GM12872 (cell line): ENCODE measurements at regions not wholly inside any gene's neighbourhood (a gene's known extent, or its start where the extent isn't known, plus 50 kb on each side); places are given as distances from the start of the nearest gene placed in this dataset.

Source experiments
- TF ChIP-seq, protein P1 (sequence below): IDR thresholded peaks from 3 replicates; pipeline ENCODE4 v1.5.1; 2011; ENCODE audit warnings: low read depth, mild to moderate bottlenecking, low read length, moderate library complexity; ENCODE audit not compliant: insufficient read depth

DNA sequence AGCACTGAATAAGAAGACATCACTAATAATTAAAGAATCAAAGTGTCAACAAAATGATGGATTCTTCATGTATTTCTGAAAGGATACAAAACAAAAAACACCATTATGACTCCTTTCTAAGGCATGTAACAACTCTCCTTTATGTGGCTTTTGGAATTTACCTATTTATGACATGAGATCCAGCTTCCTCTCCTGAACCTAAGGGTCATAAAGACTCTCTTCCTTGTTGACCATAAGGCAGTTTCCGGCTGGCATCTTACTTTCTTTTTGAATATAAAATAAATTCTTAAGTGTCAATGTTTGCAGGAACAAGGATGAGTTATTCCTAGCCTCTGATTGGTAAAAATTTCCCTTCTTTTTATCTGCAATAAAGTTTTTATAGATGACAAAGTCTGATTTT is 111.1 kb upstream of the GRPR start:
- TF ChIP-seq, protein P1, sequence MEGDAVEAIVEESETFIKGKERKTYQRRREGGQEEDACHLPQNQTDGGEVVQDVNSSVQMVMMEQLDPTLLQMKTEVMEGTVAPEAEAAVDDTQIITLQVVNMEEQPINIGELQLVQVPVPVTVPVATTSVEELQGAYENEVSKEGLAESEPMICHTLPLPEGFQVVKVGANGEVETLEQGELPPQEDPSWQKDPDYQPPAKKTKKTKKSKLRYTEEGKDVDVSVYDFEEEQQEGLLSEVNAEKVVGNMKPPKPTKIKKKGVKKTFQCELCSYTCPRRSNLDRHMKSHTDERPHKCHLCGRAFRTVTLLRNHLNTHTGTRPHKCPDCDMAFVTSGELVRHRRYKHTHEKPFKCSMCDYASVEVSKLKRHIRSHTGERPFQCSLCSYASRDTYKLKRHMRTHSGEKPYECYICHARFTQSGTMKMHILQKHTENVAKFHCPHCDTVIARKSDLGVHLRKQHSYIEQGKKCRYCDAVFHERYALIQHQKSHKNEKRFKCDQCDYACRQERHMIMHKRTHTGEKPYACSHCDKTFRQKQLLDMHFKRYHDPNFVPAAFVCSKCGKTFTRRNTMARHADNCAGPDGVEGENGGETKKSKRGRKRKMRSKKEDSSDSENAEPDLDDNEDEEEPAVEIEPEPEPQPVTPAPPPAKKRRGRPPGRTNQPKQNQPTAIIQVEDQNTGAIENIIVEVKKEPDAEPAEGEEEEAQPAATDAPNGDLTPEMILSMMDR: no peak

DNA sequence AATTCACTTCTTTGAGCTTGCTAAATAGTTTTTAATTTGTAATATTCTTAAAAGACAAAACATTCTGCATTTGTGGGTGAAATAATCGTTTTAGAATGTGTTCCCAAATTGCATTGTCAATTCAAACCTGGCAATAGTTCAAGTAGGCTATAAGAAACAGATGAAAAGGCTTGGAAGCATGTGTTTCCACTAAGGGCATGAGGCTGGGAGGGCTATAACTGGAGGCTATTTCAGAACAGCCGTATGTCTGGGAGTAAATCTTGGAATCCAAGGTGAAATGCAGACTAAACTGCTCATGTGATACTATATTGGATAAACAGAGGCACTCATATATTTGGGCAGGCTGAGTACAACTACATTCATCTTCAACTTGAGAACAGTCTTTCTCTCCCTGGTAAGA is 117.4 kb upstream of the GRPR start:
- TF ChIP-seq, protein P1: no peak

DNA sequence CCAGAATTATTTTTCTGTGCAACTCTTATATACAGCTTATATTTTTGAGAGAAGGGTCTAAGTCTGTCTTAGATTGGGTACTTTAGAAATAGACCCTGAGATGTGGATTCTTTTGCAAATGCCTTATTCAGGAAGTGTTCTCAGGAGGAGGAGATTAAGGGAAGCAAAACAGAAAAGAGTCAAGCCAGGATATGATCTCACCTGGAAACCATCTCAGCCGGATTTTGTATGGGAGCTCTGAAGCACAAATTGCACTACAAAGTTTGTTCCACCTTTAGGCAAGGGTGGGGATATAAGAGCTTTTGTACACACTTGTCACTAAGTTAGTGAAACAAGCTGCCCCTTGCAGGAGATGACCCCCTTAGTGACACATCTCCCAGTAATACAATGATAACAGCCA is 121.2 kb upstream of the GRPR start:
- TF ChIP-seq, protein P1: no peak

DNA sequence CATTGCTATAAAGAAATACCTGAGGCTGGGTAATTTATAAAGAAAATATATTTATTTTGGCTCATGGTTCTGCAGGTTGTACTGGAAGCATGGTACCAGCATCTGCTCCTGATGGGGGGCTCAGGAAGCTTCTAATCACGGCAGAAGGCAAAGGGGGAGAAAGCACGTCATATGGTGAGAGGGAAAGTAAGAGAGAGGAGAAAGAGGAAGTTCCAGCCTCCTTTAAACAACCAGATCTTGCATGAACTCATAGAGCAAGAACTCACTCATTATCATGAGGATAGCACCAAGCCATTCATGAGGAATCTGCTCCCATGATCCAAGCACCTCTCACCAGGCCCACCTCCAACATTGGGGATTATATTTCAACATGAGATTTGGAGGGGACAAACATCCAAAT is 125.0 kb upstream of the GRPR start:
- TF ChIP-seq, protein P1: no peak

DNA sequence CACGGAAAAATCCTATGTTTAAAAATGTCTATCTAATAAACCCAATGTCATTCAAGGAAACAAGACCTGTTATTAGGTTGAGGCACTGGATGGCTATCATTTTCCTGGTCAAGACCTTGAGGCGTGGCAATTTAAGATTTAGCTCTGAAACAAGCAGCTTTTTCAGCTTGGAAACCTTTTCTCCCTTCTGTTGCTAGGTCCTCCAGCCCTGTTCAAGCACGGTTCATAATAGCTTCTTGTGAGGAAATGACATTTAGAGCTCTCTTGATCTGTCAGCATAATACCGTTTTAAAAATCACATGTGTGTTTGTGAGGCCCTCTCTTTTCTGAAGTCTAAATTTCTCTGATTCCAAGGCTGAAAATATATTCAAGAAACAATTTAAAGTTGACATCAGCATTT is 133.6 kb upstream of the GRPR start:
- TF ChIP-seq, protein P1: no peak

DNA sequence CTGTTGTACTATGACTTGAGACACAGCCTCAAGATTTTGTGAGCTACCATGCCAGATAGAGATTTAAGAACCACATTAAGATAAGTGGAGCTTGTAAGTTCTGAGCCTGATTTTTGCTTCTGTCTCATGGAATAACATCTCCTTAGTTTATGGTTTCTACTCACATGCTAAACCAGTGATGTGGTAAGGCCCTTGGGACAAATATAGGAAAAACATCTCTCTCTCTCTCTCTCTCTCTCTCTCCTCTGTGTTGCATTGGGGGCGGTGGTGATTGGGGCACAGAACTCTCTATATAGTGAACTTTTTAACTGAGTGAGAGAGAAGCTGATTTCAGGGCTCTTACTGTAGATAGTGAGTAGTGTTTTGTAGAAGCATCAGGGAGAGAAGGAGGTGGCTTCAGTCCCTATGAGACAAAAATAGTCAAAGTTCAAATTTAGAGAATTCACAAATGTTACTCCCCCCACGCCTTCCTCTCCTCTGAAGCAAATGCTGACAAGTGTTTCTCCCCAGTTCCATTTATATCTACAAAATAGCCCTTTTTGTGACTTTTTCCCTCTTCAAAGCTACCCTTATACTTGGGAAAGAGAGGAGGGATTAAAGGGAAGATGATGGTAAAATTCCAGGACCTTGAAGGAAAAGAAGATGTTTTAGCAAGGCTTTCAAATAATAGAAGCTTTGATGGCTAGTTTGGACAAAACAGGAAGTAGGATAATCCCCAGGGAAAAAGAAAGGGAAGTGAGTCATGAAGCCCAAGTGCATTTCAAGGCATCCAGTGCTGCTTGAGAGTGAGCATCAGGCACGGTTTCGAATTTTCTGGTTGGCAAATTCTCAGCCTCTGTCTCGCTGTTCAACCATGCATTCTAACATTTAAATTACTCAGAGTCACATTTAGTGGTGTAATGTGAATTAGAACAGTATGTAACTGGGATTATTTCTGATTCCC is 134.3 kb upstream of the AP1S2 start:
- TF ChIP-seq, protein P1: no peak

DNA sequence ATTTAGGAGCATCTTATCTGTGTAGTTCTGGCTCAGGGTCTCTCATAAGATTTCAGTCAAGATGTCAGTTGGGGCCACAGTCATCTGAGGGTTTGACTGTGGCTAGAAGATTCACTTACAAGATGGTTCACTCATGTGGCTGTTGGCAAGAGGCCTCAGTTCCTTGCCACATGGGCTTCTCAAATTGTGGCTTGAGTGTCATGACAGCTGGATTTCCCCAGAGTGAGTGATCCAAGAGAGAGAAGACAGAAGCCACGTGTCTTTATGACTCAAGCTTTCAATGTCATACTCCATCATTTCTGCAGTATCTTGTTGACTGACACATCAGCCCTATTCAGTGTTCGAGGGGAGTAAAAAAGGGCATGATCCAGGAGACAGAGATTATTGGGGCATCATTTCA is 131.3 kb upstream of the AP1S2 start:
- TF ChIP-seq, protein P1: no peak
